Keratinocyte (primary cell): ENCODE measurements at regions not wholly inside any gene's neighbourhood (a gene's known extent, or its start where the extent isn't known, plus 50 kb on each side); places are given as distances from the start of the nearest gene placed in this dataset.

Experiments used
- EZH2 ChIP-seq: IDR thresholded peaks from one replicate; pipeline ENCODE4 v1.6.1; 2012; ENCODE audit warnings: inconsistent platforms, mild to moderate bottlenecking, low read length, moderate library complexity
- TF ChIP-seq, protein P1 (sequence below), 3 experiments: IDR thresholded peaks in 1 of 3; conservative IDR thresholded peaks in 1 of 3; optimal IDR thresholded peaks in 1 of 3; 2 replicates in 2 of 3; 3 replicates in 1 of 3; pipeline versions ENCODE3 to v1.5.1; 2011; ENCODE audit warnings: low read length in 3 of 3, mild to moderate bottlenecking in 3 of 3, moderate library complexity in 2 of 3, control low read depth in 1 of 3, inconsistent platforms in 1 of 3; ENCODE audit not compliant: insufficient read depth in 2 of 3; ENCODE audit errors: extremely low read depth in 1 of 3

DNA sequence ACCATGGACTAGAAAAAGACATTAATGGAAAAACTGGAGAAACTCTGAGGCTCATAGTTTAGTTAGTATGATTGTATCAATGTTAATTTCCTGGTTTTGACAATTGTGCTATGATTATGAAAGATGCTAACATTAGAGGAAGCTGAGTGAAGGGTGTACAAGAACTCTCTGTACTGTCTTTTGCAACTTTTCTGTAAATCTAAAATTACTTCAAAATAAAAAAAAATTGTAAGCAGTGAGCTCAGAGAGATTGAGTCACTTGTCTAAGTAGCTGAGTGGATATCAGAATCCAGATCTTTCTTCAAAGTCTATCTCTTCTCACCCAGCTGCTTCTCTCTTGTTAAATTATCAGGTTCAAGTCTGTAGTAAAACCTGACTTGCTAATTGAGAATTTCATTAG lies 181.1 kb downstream of the PLCE1 start:
- no peak for TF ChIP-seq EZH2
- TF ChIP-seq, protein P1, sequence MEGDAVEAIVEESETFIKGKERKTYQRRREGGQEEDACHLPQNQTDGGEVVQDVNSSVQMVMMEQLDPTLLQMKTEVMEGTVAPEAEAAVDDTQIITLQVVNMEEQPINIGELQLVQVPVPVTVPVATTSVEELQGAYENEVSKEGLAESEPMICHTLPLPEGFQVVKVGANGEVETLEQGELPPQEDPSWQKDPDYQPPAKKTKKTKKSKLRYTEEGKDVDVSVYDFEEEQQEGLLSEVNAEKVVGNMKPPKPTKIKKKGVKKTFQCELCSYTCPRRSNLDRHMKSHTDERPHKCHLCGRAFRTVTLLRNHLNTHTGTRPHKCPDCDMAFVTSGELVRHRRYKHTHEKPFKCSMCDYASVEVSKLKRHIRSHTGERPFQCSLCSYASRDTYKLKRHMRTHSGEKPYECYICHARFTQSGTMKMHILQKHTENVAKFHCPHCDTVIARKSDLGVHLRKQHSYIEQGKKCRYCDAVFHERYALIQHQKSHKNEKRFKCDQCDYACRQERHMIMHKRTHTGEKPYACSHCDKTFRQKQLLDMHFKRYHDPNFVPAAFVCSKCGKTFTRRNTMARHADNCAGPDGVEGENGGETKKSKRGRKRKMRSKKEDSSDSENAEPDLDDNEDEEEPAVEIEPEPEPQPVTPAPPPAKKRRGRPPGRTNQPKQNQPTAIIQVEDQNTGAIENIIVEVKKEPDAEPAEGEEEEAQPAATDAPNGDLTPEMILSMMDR (optimal IDR thresholded peaks at IDR 0.05 in 1 of 3, IDR thresholded peaks at IDR 0.05 in 1 of 3, conservative IDR thresholded peaks at IDR 0.05 in 1 of 3; ENCODE audit: extremely low read depth in 1 of 3, insufficient read depth in 2 of 3, low read length in 3 of 3) = no peak
